ENCODE measurements at regions not wholly inside any gene's neighbourhood (a gene's known extent, or its start where the extent isn't known, plus 50 kb on each side); places are given as distances from the start of the nearest gene placed in this dataset.

DNA sequence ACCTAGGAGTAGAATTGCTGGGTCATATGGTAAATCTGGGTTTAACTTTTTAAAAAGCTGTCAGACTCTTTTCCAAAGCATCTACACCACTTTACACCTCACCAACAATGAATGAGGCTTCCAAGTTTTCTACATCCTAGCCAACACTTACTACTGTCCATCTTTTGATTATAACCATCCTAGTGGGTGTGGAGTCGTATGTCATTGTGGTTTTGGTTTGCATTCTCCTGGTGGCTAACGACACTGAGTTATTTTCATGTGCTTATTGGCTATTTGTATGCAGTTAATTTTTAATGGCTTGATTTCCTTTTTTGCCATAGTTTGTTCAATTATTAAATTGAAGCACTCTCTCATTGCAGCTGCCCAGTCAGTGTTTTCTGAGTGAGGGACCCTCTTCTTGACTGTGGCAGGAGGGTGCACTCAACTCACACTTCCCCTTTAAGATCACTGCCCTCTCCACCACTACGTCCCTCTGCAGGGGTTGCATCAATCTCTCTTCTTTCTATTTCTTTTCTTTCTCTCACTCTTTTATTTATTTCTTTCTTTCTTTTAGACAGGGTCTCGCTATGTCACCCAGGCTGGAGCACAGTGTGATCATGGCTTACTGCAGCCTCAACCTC, 182.3 kb downstream of the C9orf152 start:
- Histone ChIP-seq H3K79me2 (ENCODE audit: insufficient read depth, low read length) (no peaks in the 10 kb centered on the region), H3K27ac (ENCODE audit: low read length) (no peak overlapping the region), H3K4me3 (ENCODE audit: low read depth in 1 of 2, low read length in 2 of 2) (no peak overlapping the region), H3K36me3 (ENCODE audit: insufficient read depth, low read length) (no peaks in the 10 kb centered on the region), H3K4me1 (ENCODE audit: insufficient read depth, low read length) (peaks cover 8% of the 10 kb centered on the region), H4K20me1 (ENCODE audit: insufficient read depth, low read length) (no peaks in the 10 kb centered on the region), H3K9me3 (ENCODE audit: insufficient read depth, low read length, severe bottlenecking) (no peaks in the 10 kb centered on the region), H3K27me3 (ENCODE audit: insufficient read depth, low read length, poor library complexity) (no peaks in the 10 kb centered on the region), H3K9ac (ENCODE audit: low read depth, low read length) (no peak overlapping the region), H3K4me2 (ENCODE audit: insufficient read depth, low read length) (no peak overlapping the region), H2AFZ (ENCODE audit: low read depth, low read length) (no peak overlapping the region)
- DNase-seq, result no peak
- ATAC-seq (ENCODE audit: insufficient read depth, low read depth), result no peak
- no peak for TF ChIP-seq EZH2 (IDR thresholded peaks at IDR 0.05; ENCODE audit: borderline replicate concordance, low read depth, low read length, severe bottlenecking)
- TF ChIP-seq, protein P1, sequence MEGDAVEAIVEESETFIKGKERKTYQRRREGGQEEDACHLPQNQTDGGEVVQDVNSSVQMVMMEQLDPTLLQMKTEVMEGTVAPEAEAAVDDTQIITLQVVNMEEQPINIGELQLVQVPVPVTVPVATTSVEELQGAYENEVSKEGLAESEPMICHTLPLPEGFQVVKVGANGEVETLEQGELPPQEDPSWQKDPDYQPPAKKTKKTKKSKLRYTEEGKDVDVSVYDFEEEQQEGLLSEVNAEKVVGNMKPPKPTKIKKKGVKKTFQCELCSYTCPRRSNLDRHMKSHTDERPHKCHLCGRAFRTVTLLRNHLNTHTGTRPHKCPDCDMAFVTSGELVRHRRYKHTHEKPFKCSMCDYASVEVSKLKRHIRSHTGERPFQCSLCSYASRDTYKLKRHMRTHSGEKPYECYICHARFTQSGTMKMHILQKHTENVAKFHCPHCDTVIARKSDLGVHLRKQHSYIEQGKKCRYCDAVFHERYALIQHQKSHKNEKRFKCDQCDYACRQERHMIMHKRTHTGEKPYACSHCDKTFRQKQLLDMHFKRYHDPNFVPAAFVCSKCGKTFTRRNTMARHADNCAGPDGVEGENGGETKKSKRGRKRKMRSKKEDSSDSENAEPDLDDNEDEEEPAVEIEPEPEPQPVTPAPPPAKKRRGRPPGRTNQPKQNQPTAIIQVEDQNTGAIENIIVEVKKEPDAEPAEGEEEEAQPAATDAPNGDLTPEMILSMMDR (IDR thresholded peaks at IDR 0.05; ENCODE audit: borderline replicate concordance, extremely low read depth, low read length, poor library complexity, severe bottlenecking), result no peak

DNA sequence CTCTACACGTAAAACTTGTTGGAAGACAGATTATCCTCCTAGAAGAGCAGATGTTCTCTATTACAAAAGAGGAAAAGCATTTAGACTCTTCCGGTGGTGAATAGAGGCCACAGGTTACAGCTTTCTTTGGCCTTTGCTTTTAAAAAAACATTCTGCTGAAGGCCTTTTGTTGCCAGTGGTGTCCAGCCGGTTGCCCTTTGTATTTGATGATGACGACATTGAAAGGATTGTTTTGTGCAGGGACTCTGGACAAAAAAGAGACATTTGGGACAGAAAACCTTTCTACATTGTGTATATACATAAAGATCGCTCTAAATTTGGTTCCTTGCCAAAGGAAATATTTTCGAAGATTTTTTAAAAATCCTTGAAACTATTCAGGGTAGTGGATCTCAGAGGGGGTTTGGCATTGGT, 180.3 kb downstream of the C9orf152 start:
- H3K4me2 ChIP-seq (ENCODE audit: insufficient read depth, low read length), result no peak overlapping the region
- H3K27me3 ChIP-seq (ENCODE audit: insufficient read depth, low read length, poor library complexity), result no peaks in the 10 kb centered on the region
- H4K20me1 ChIP-seq (ENCODE audit: insufficient read depth, low read length), result no peaks in the 10 kb centered on the region
- H3K9me3 ChIP-seq (ENCODE audit: insufficient read depth, low read length, severe bottlenecking), result no peaks in the 10 kb centered on the region
- no peak overlapping the region for H3K4me3 ChIP-seq (ENCODE audit: low read depth in 1 of 2, low read length in 2 of 2)
- no peak overlapping the region for H3K27ac ChIP-seq (ENCODE audit: low read length)
- no peak overlapping the region for H2AFZ ChIP-seq (ENCODE audit: low read depth, low read length)
- DNase-seq (no peak), ATAC-seq (ENCODE audit: insufficient read depth, low read depth) (no peak)
- H3K36me3 ChIP-seq (ENCODE audit: insufficient read depth, low read length), result no peaks in the 10 kb centered on the region
- H3K79me2 ChIP-seq (ENCODE audit: insufficient read depth, low read length), result no peaks in the 10 kb centered on the region
- peaks cover 8% of the 10 kb centered on the region for H3K4me1 ChIP-seq (ENCODE audit: insufficient read depth, low read length)
- TF ChIP-seq EZH2 (IDR thresholded peaks at IDR 0.05; ENCODE audit: borderline replicate concordance, low read depth, low read length, severe bottlenecking), result no peak
- TF ChIP-seq, protein P1 (IDR thresholded peaks at IDR 0.05; ENCODE audit: borderline replicate concordance, extremely low read depth, low read length, poor library complexity, severe bottlenecking), result no peak
- H3K9ac ChIP-seq (ENCODE audit: low read depth, low read length), result no peak overlapping the region

DNA sequence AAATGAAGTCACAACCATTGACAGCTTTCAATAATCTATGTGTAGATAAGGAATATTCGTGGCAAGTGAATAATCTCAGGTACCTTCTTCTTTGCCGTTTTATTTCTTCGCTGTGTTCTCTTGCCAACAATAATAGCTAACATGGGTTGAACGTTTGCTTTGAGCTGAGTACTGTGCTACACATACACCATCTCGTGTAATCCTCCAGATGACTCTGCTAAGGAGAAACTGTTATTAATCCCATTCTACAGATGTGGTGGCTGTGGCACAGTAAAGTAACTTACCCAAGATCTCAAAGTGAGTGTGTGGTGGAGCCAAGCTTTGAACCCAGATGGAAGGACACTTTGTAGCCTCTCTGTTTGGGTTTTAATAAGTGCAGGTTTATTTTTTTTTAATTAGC, 179.7 kb downstream of the C9orf152 start:
- H3K36me3 ChIP-seq (ENCODE audit: insufficient read depth, low read length), result no peaks in the 10 kb centered on the region
- H3K9me3 ChIP-seq (ENCODE audit: insufficient read depth, low read length, severe bottlenecking), result no peaks in the 10 kb centered on the region
- no peak for TF ChIP-seq EZH2 (IDR thresholded peaks at IDR 0.05; ENCODE audit: borderline replicate concordance, low read depth, low read length, severe bottlenecking)
- TF ChIP-seq, protein P1 (IDR thresholded peaks at IDR 0.05; ENCODE audit: borderline replicate concordance, extremely low read depth, low read length, poor library complexity, severe bottlenecking), result no peak
- H3K9ac ChIP-seq (ENCODE audit: low read depth, low read length), result no peak overlapping the region
- no peak overlapping the region for H3K27ac ChIP-seq (ENCODE audit: low read length)
- no peak overlapping the region for H3K4me3 ChIP-seq (ENCODE audit: low read depth in 1 of 2, low read length in 2 of 2)
- H3K79me2 ChIP-seq (ENCODE audit: insufficient read depth, low read length), result no peaks in the 10 kb centered on the region
- peaks cover 8% of the 10 kb centered on the region for H3K4me1 ChIP-seq (ENCODE audit: insufficient read depth, low read length)
- H4K20me1 ChIP-seq (ENCODE audit: insufficient read depth, low read length), result no peaks in the 10 kb centered on the region
- DNase-seq (peak; percentile 11), ATAC-seq (ENCODE audit: insufficient read depth, low read depth) (peak; percentile 78)
- no peak overlapping the region for H3K4me2 ChIP-seq (ENCODE audit: insufficient read depth, low read length)
- no peak overlapping the region for H2AFZ ChIP-seq (ENCODE audit: low read depth, low read length)
- H3K27me3 ChIP-seq (ENCODE audit: insufficient read depth, low read length, poor library complexity), result no peaks in the 10 kb centered on the region

Data from DND-41 (cell line).